ENCODE measurements at regions not wholly inside any gene's neighbourhood (a gene's known extent, or its start where the extent isn't known, plus 50 kb on each side); places are given as distances from the start of the nearest gene placed in this dataset.

DNA sequence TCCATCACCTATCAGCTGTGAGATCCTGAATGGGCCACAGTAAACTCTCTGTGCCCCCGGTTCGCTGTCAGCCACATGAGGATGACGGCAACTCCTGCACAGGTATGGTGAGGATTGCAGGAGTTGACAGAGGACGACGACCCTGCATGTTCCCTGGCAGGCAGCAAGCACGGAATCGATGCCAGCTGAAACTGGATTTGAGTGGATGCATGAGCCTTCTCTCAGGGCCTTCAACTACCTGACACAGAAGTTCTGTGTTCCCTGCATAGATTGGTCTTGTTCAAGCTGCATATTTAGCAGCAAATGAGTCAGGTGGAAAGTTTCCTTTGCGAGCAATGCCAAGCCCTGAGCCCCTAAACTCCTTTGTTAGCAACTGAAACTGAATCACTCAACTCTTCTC lies 69.6 kb upstream of the PTCH1 start:
- TF ChIP-seq ZNF157 (tag by site-specific recombination; IDR thresholded peaks at IDR 0.05) (no peak), SP7 (tag by site-specific recombination; IDR thresholded peaks at IDR 0.05) (no peak), ZNF776 (tag by site-specific recombination; IDR thresholded peaks at IDR 0.05; ENCODE audit: borderline replicate concordance) (no peak), ZNF514 (tag by site-specific recombination; IDR thresholded peaks at IDR 0.05) (no peak), CTCF (tag by site-specific recombination; IDR thresholded peaks at IDR 0.05) (no peak), ZNF248 (tag by site-specific recombination; IDR thresholded peaks at IDR 0.05) (no peak), ZNF18 (tag by site-specific recombination; IDR thresholded peaks at IDR 0.05) (no peak), PRDM2 (tag by site-specific recombination; IDR thresholded peaks at IDR 0.05; ENCODE audit: borderline replicate concordance) (no peak), ZNF843 (tag by site-specific recombination; IDR thresholded peaks at IDR 0.05) (no peak), ZFP41 (tag by site-specific recombination; IDR thresholded peaks at IDR 0.05; ENCODE audit: borderline replicate concordance) (no peak), ZNF658 (tag by site-specific recombination; IDR thresholded peaks at IDR 0.05) (no peak)
- TF ChIP-seq, protein P1, sequence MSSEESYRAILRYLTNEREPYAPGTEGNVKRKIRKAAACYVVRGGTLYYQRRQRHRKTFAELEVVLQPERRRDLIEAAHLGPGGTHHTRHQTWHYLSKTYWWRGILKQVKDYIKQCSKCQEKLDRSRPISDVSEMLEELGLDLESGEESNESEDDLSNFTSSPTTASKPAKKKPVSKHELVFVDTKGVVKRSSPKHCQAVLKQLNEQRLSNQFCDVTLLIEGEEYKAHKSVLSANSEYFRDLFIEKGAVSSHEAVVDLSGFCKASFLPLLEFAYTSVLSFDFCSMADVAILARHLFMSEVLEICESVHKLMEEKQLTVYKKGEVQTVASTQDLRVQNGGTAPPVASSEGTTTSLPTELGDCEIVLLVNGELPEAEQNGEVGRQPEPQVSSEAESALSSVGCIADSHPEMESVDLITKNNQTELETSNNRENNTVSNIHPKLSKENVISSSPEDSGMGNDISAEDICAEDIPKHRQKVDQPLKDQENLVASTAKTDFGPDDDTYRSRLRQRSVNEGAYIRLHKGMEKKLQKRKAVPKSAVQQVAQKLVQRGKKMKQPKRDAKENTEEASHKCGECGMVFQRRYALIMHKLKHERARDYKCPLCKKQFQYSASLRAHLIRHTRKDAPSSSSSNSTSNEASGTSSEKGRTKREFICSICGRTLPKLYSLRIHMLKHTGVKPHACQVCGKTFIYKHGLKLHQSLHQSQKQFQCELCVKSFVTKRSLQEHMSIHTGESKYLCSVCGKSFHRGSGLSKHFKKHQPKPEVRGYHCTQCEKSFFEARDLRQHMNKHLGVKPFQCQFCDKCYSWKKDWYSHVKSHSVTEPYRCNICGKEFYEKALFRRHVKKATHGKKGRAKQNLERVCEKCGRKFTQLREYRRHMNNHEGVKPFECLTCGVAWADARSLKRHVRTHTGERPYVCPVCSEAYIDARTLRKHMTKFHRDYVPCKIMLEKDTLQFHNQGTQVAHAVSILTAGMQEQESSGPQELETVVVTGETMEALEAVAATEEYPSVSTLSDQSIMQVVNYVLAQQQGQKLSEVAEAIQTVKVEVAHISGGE (tag by site-specific recombination; conservative IDR thresholded peaks at IDR 0.05; ENCODE audit: low read depth) = no peak
